HPDE6-E6E7 (cell line): ENCODE measurements at regions not wholly inside any gene's neighbourhood (a gene's known extent, or its start where the extent isn't known, plus 50 kb on each side); places are given as distances from the start of the nearest gene placed in this dataset.

ENCODE experiments used
- DNase-seq: peaks from one replicate; pipeline ENCODE4 v3.0.0; 2011; ENCODE audit warnings: missing footprints; ENCODE audit errors: extremely low spot score

DNA sequence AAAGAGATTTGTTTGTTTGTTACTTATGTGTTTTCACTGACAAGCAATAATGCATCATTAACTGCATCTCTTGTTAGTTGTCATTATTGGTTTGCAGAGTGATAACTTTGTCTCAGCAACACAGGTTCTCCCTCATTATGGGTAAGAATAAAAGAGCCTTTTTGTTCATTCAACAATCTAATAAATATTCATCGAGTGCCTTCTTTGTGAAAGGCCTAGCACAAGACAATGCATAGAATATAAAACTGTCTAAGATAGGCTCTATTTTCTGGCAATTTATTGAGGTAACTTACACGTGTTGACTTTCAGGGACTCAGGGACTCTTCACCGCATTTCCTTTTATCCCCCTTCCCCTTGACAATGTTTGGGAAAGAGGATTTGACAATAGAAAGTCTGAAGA lies 95.5 kb upstream of the KRR1 start:
- DNase-seq = no peak

DNA sequence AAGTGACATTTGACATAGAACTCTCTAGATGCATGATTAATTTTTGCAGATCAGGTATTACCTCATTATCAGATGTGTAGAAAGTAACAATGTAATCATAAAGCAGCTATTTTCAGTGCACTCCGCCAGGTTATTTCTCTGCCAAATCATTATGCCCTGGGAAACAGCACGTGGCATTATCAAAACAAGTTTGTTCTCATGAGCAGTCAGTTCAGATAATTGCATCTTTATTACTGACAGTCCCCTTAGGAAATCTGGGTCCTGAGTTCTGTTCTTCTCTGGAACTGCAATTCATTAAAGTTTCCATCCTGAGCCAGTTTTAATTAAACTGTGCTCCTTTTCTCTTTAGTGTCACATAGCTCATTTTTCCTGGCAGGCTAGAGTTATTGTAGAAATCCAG lies 94.7 kb upstream of the KRR1 start:
- DNase-seq = no peak

DNA sequence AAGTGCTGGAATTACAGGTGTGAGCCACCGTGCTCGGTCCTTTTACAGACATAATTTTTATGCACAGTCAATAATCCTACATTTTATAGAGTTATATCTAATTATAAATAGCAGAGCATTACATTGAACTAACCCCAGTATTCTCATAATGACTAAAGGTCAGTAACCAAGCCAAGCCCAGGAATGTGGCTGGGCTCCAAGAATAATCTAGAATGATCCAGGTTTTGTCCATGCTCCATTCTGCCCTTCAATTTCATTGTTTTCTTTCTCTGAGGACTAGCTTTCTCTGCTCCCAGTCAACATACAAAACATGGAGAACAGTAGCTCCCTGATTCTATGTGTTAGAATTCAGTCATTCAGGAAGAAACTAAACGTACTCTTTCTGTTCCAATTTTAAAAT lies 92.1 kb upstream of the KRR1 start:
- DNase-seq = no peak

DNA sequence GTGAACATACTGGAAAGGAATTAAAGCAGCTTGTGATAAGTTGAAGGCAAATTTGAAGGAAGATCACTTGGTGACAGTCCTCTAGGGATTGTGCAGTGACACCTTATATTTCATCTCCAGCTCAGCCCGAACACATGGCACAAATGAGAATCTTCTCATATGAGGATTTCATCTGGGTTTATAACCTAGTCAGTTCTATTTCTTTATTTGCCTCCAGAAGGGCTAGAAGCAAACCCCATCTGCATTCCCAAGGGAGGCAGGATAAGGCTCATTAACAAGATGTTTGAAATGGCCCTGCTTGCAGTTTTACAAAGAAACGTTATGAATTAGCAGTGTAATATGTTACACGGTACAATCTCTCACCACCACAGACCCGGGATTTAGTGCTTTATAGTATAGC lies 90.7 kb upstream of the KRR1 start:
- no peak for DNase-seq

DNA sequence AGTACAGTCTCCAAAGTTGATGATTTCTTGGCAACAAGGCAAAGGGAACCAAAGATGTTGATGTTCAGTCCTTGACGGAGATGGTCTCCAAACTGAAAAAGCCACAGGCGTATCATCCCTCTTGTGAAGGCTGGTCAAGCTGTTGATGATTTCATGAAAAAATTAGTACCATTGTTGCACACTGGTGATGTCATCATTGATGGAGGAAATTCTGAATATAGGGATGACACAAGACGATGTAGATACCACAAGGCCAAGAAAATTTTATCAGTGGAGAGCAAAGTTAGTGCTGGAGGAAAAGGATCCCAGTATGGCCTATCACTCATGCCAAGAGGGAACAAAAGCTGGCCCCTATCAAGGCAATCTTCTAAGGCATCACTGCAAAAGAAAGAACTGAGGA lies 88.7 kb upstream of the KRR1 start:
- DNase-seq = no peak

DNA sequence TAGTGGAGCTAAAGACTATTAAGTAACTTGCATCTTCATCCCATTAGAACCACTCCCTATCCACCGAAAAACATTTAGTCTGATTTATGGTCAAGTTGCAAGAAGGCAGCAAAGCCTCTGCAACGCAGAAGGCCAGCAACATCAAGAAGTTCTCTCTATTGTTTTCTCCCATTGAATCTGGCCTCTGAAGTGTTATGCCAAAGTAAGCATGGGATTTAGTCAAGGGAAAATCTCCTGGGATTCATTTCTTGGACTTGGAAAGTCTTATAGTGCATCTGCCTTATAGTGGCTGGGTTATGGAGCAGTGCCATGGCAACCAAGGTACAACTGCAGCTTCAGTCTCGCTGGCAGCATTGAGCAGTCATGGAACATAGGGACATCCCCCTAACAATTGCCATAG lies 87.7 kb upstream of the KRR1 start:
- DNase-seq = no peak

DNA sequence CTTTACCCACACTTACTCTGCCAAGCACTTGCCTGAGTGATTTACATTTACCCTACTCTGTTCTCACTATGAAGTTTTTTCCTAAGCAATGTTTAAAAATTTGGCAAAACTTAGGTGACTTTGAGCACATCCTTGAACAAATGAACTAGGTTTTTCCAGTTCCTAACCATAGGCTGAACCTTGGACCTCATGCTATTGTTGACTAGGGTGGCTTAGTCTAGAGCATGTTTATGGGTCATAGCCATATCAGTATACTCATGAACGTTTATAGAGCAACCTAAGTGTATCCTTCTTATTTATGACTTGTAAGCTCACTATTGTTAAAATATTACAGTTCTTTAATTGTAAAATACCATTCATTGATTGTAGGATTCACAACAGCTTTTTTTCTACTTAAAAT lies 85.0 kb upstream of the KRR1 start:
- no peak for DNase-seq

DNA sequence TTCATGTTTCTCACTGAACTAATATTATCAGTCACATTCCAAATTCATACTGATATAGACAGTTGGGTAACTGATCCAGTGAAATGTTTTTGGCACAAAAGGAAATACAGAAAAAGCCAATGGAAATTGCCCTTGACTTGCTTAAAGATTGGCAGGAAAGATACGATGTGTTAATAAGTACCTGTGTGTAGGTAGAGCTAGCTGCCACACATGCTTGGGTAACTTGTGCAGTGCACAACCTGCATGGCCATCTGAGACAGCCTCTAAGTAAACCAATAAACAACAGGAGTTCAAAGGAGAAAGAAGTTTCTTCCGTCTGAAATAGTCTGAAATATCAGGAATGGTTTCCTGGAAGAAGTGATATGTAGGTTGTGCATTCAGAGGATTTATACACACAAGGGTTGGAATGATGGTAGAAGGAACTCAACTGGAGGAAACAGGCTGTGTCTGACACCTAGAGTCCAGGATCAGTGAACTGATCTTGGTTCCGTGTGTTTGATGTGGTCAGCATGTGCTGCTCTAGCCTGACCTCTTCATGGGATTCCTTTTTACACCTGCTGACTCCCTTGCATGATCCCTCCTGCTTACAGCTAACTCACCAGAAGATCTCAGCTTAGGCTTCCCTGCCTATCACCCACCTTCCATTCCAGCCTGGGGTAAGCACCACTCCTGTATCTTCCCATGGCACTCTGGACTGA lies 81.4 kb upstream of the KRR1 start:
- DNase-seq = no peak

DNA sequence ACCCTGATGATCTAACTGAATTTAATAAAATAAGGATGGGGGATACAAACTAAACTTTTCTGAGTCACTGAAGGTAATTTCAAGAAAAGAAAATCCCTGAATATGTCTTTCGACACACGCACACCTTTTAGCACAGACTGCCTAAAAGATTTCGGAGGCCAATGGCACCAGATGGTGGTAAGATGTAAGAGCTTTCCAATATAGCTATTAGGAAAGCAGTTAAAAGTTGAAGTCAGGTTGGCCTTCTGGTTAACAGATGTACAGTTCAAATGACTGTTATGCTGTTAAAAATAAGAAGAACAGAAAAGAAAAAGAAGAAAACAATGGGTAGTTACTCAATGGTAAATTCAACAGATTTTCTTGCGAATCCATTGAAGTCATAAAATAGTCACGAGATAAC lies 80.7 kb upstream of the KRR1 start:
- no peak for DNase-seq

DNA sequence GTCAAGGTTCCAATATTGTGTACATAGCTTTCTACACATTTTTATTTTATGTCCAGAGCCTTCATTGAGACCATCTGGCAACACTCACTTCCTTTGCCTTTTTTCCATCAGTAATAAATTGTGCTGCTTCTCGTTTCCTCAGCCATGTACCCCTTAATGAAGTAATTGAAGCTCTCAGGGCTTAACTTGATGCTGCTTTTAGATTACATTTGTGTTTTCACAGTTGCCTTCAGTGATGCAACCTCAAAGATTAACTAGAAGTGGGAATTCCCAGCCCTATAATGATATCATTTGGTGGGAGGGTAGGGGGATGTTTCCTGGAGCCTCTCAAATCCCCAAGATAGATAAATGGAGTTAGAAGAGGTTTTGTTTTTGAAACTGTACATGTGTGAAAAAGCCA lies 80.2 kb upstream of the KRR1 start:
- DNase-seq = no peak

DNA sequence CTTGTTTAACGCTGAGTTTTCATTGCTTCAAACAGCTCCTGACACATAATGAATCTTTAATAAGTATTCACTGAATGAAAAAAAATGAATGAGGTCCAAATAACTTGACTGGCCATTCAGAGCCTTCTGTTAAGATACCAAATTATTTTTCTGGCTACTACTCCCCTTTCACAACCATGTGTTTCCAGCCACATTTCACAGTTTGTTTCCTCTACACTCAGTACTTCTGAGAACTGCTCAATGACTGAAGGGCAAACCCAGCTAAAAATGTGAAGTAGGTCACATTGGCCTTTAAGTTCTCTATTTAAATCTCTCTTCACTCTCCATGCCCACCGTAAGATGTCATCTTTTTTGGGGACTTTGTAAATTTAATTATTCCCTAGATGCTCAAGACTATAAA lies 78.4 kb upstream of the KRR1 start:
- DNase-seq = no peak

DNA sequence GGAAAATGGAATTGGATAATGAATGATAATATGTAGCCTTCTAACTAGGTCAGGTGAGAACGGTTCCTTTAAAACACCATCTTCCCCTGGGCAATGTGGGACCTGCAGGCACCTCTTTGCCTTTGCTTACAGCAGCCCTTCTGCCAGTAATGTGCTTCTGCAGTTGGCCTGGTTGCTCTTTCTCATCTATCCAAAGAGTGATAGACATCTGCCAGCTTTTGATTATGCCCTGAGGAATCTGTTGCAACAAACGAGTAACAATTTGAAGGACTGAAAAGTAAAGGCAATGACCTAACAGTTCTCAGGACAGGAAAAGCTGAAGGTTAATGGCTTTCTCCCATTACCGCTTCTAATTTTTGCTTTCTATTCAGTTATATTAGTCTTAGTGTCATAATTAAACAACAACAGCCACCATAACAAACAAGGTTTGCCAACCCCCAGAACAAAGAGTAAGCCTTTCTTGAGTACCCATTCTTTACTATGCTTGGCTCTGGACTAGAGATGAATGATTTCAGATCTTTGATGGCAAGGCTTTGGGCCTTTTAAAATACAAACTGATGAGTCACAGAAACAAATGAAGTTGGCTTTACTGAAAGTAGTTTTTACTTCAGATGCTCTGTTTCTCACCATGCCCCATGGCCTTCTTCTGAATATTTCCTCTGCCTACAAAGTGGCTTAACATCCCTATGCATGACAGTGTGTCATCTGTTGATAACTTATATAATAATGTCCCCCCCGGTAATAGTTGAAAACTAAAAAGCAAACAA lies 76.1 kb upstream of the KRR1 start:
- no peak for DNase-seq

DNA sequence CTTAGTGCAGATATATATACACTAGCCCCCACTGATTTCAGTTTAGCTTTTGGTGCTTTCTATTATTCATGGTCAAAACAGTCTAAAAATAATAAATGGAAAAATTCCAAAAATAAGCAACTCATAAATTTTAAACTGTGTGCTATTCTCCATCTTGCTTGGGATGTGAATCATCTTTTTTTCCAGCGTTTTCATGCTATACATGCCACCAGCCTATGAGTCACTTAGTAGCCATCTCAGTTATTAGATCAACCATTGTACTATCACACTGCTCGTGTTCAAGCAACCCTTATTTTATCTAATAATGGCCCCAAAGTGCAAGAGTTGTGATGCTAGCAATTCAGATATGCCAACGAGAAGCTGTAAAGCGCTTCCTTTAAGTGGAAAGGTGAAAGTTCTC lies 73.9 kb upstream of the KRR1 start:
- DNase-seq = peak; percentile 20

DNA sequence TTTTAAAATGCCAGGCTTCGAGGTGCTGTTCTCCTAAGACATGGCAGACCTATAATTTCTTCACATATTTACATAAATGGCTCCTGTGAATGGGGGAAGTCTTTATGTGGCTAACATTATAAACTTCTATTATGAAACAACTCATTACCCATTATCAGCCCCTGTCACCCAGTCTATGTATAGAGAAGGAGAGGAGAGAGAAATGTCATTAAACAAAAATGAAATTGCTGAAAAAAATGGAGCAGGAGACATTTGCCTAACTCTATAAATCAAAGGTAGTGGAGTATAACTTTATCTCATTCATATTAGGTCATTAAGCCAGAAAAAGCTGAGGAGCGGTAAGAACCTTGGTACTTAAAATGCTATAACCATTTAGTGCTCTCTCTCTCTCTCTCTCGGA lies 71.9 kb upstream of the KRR1 start:
- no peak for DNase-seq

DNA sequence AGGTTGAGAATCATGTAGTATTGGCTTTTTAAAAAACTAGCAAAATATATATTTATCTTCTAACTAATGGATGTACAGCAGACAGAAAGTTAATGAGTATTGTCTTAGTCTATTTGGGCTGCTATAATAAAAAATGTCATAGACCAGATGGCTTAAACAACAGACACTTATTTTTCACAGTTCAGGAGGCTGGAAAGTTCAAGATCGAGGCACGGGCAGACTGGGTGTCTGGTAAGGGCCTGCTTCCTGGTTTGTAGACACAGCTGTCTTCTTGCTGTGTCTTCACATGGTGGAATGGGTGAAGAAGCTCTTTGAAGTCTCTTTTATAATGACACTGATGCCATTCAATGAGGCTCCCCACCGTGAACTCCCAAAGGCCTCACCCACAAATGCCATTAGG lies 70.1 kb upstream of the KRR1 start:
- no peak for DNase-seq

DNA sequence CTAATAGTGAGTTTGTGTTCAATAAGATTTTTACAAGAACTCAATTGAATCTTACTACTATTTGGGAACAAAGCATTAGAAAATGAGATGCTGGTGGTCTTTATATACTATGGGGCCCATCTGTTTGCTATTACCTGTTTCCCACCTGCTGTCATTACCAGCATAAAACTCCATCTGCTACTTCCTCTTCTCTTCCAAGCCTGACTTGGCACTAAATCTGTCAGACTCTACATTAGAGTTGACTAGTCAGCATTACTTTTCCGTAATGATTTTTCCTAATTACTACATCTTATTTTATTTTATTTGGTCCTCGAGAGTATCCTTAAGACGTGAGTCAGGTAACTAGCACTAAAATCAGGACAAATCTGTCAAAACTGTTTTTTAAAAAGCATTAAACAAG lies 68.1 kb upstream of the KRR1 start:
- DNase-seq = no peak

DNA sequence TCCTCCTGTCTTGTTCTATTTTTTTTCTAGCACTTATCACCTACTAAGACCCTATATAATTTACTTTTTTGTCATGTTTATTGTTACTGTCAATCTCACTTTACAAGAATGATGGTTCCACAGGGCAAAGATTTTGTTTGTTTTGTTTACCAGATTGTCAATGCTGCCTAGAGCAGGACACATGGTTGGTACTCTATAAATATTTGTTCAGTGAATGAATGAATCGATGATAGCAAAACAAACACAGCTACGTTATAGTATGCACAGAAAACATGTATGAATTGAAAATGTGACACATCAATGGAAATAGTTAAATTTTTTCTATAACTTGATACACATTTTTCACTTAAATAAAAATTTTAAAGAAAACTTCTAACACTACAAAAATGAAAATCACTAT lies 67.1 kb upstream of the KRR1 start:
- DNase-seq = no peak

DNA sequence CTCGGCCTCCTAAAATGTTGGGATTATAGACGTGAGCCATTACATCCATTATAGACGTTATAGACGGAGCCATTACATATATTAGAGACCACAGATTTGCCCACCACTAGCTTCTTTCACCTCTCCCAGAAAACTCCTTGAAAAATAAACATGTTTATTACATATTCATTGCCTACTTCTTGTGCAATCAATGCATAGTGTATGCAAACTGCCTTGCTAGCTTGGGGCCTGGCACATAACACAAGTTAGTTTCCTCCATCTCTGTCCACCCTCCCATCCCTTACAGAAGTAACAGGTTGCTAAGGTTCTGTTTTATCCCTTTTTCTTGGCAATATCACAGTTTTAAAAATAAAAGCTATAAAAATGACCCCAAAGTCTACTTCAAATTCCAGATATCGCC lies 66.4 kb upstream of the KRR1 start:
- DNase-seq = no peak

DNA sequence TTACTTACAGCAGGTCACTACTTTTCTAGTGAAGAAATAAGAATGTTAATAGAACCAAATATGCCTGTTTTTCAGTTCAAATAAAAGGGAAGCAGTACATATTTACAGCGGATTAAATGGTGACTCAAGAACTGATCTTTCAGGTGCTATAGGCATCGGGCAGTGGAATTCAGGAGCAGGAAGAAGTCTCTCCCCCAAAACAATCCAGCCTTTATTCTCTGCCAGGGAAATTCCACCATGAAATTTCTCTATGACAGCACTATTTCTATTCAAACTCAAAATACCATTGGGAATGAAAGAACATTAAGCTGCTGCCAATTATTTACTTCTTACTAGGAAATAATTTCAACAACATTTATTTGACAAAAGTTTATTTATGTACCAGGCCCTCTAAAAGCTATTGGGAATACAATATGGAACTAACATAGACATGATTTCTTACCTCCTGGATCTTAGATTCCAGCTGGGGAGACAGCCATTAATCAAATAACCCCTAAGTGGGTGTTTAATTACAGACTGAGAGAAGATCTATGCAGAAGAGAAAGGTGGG lies 60.3 kb upstream of the KRR1 start:
- no peak for DNase-seq

DNA sequence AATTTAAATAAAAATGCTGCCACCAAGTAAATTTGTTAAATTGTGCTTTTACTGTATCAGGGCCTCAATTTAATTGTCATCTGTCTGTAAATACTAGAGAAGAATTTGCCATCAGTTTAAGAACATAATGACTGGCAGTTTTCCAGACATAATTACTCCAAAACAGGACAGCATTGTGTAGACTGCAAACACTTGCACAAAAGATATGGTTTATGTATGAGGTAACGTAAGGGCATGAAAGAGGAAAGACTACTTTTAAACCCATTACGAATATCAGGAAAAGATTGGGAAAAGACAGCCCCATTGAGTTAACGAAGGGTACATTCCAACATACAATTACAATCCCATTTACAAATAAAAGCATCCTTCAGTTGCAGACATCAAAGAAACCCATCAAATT lies 59.8 kb upstream of the KRR1 start:
- no peak for DNase-seq

DNA sequence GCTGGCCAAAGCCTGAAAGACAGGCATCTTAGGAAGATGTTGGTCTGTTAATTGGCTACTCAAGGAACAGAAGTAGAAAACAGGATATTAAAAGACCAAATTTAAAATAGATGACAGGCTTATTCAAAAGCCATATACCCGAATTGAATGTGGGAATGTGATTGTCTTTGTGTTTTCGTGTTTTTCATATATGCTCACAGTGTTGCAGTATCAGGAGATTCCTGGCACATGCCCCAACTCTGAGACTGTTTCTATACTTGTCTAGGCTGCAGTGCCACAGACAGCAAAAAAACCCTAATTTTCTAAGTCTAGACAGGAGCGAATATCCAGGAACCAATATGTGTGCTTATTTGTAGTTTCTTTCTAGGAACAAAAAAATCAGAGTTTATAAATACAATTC lies 57.4 kb upstream of the KRR1 start:
- no peak for DNase-seq

DNA sequence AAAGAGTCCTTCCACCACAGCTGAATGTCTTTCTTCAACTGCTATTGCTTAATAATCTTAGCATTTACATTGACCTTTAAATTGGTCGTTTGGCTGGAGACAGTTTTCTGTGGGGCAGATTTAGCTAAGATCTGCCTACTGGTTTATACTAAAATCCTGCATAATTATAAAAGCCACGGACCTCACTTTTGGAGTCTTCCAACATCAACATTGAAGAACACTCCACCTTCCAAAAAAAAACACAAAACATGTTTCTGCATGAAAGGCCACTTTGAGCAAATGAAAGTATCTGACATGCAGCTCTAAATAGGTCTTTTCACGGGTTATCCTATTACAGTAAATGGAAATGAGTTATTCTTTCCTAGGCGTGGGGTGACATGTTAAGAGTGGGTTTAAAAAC lies 57.0 kb upstream of the KRR1 start:
- DNase-seq = no peak

DNA sequence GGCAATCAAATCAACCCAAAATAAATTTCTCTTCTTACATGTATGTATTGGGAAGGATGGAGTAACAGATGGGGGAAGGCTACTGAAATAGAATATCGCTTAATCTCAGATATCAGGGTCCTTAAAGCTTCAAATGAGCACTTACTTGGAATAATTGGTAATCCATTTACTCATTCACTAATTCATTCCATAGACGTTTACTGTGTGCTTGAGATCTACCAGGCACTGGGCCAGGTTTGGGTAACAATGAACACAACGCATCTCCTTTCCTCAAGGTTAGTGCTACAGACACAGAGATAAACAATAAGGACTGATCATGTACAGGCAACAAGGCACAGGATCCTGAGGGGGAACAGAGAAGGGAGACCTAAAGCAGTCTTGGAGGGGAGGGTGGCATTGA lies 54.4 kb upstream of the KRR1 start:
- DNase-seq = no peak

DNA sequence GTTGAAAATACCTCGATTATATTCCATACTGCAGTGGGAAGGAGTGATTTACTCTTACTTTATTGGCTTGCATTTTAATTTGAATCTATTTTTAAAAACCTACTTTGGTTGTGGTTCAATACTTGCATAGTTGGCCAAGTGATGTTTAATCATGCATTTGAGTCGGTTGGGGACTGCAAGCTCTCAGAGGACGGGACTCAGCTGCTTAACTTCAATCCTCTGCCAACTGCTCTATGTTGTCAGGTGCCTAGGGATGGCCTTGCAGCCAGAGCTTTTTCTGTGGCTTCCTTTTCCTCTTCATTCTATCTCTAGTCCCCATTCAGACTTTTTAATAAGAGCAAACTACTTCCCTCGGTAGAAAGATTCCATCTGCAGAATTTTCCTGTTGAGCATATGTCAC lies 53.4 kb upstream of the KRR1 start:
- no peak for DNase-seq
